Suprapubic skin (tissue), 4 donors: ENCODE measurements at regions not wholly inside any gene's neighbourhood (a gene's known extent, or its start where the extent isn't known, plus 50 kb on each side); places are given as distances from the start of the nearest gene placed in this dataset.

Experiments used
- DNase-seq, 2 donors: peaks; one replicate each; pipeline ENCODE4 v3.0.0-alpha.2; 2019; ENCODE audit warnings: low spot score in 2 of 2
- H3K27ac ChIP-seq: fragments of 200-600 bp; sonication (generic); one replicate; pipeline ENCODE4 v1.5.1; 2019
- H3K27me3 ChIP-seq: fragments of 200-600 bp; sonication (generic); one replicate; pipeline ENCODE4 v1.5.1; 2019
- H3K36me3 ChIP-seq: fragments of 200-600 bp; sonication (generic); one replicate; pipeline ENCODE4 v1.5.1; 2019
- H3K4me1 ChIP-seq: fragments of 200-600 bp; sonication (generic); one replicate; pipeline ENCODE4 v1.5.1; 2019
- H3K4me3 ChIP-seq: fragments of 200-600 bp; sonication (generic); one replicate; pipeline ENCODE4 v1.5.1; 2019; ENCODE audit warnings: mild to moderate bottlenecking
- H3K9me3 ChIP-seq: fragments of 200-600 bp; sonication (generic); one replicate; pipeline ENCODE4 v1.5.1; 2019
- CTCF ChIP-seq, 2 donors: fragments of 200-600 bp in 1 of 2; fragments of 450-650 bp in 1 of 2; sonication (generic) in 1 of 2; IDR thresholded peaks; one replicate each; pipeline ENCODE4 v1.5.1; 2016 to 2019; ENCODE audit warnings: antibody characterized with exemption in 2 of 2, mild to moderate bottlenecking in 1 of 2, moderate library complexity in 1 of 2
- EP300 ChIP-seq: sonication (generic); formaldehyde crosslinking; IDR thresholded peaks from one replicate; pipeline ENCODE4 v1.6.1; 2017; ENCODE audit warnings: antibody characterized with exemption
- POLR2A ChIP-seq, 2 donors: fragments of 450-650 bp; IDR thresholded peaks; one replicate each; pipeline ENCODE4 v1.6.1; 2017; ENCODE audit warnings: antibody characterized with exemption in 2 of 2, mild to moderate bottlenecking in 2 of 2, moderate library complexity in 2 of 2
- POLR2AphosphoS5 ChIP-seq, 3 donors: sonication (generic); formaldehyde crosslinking; IDR thresholded peaks; one replicate each; pipeline ENCODE4 v1.6.1; 2017; ENCODE audit warnings: antibody characterized with exemption in 3 of 3
- WGBS: methylation state at CpG from one replicate; pipeline ENCODE4 v1.1.5; 2018; 5-methylcytosine and 5-hydroxymethylcytosine counted together

- 79% methylated on average over 3 of the region's 3 CpGs for WGBS
- Histone ChIP-seq H3K36me3 (no peaks in the 10 kb centered on the region), H3K27me3 (no peaks in the 10 kb centered on the region), H3K27ac (no peak overlapping the region), H3K4me1 (no peaks in the 10 kb centered on the region), H3K4me3 (no peak overlapping the region), H3K9me3 (no peaks in the 10 kb centered on the region)
- DNase-seq, result no peak
- TF ChIP-seq CTCF (IDR thresholded peaks at IDR 0.05) (no peak), POLR2A (IDR thresholded peaks at IDR 0.05) (no peak), POLR2AphosphoS5 (IDR thresholded peaks at IDR 0.05) (no peak), EP300 (no peak)
Observed at GRCh38 chr9:17990602-17991001, 411.7 kb downstream of the SH3GL2 start.

DNA sequence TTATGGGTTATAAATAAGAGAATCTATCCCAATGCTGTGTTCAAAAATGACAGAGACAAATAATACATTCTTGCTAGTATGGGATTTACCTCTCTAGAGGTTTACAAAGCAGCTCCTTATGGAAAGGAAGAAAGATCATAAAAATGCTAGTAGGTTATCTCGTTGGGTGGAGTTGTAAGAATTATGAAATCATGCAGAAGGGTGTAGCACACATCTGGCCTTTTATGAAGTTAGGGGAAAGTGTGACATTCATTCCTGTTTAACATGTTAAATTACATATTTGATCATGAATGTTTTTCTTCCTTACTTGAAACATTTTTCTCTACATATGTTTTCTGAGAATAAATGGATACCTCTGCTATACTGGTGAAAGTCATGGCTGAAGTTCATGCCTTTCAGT is 414.2 kb downstream of the SH3GL2 start:
- H3K27me3 ChIP-seq, result no peaks in the 10 kb centered on the region
- TF ChIP-seq EP300 (no peak), CTCF (IDR thresholded peaks at IDR 0.05) (no peak), POLR2A (IDR thresholded peaks at IDR 0.05) (no peak), POLR2AphosphoS5 (IDR thresholded peaks at IDR 0.05) (no peak)
- H3K4me3 ChIP-seq, result no peak overlapping the region
- no peak overlapping the region for H3K27ac ChIP-seq
- no peak for DNase-seq
- no peaks in the 10 kb centered on the region for H3K4me1 ChIP-seq
- no peaks in the 10 kb centered on the region for H3K36me3 ChIP-seq
- H3K9me3 ChIP-seq, result no peaks in the 10 kb centered on the region
- 47% methylated on average over 1 of the region's 1 CpG for WGBS

DNA sequence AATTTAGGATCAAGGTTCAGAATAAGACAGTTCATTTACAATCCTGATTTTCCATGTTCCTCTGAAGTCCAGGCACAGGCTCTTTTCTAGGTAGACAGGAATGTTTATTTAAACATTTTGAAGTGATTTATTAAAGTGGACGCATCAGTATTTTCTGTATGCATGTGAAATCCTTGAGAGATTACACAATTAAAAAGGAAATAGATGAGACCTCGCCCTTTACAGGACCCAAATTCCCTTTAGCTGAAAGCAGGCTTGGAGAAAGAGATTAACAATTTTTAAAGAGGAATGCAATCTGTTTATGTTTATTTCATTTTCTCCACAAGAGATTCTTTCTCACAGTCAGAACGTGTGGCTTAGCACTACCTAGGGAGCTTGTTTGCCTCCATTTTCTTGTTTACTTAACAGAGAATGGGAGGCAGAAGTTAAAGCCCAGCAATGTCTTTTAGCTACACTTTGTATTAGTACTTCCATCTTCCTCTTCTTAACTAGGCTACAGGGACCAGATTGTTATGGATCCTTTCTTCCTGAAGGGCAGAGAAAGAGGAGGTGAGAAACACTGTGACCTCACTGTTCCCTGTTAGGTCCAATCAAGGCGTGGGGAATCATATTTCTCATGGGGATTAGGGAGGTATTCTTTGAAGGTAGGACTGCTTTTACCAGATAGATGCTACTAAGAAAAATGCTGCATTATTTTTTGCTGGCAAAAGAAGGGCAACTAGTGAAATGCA is 416.0 kb downstream of the SH3GL2 start:
- H3K27ac ChIP-seq, result no peak overlapping the region
- no peaks in the 10 kb centered on the region for H3K36me3 ChIP-seq
- no peak for DNase-seq

DNA sequence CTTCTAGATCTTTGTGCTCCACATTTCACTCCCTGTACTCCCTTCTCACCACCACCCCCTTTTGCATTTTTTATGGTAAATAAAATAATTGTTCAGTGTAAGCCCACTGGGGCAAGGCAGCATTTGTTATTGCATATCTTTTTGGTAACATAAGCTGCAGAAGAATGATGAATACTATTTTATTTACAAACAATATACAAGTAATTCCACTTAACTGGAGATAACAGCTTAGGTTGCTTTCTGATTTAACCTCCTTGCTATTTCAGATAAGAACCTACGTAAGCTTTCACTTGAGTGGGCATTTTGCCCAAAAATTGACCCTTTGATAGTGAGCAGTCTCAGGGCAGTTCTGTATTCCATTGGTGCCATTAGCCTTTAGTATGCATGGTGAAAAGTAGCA is 417.9 kb downstream of the SH3GL2 start:
- Histone ChIP-seq H3K9me3 (no peaks in the 10 kb centered on the region), H3K4me1 (no peaks in the 10 kb centered on the region), H3K36me3 (no peaks in the 10 kb centered on the region), H3K27ac (no peak overlapping the region), H3K4me3 (no peak overlapping the region), H3K27me3 (no peaks in the 10 kb centered on the region)
- TF ChIP-seq EP300 (no peak), POLR2A (IDR thresholded peaks at IDR 0.05) (no peak), CTCF (IDR thresholded peaks at IDR 0.05) (no peak), POLR2AphosphoS5 (IDR thresholded peaks at IDR 0.05) (no peak)
- DNase-seq, result no peak
- 67% methylated on average over 1 of the region's 1 CpG for WGBS

More for the DNA sequence above, 416.0 kb downstream of the SH3GL2 start:
- TF ChIP-seq EP300 (no peak), CTCF (IDR thresholded peaks at IDR 0.05) (no peak), POLR2A (IDR thresholded peaks at IDR 0.05) (no peak), POLR2AphosphoS5 (IDR thresholded peaks at IDR 0.05) (no peak)
- Histone ChIP-seq H3K27me3 (no peaks in the 10 kb centered on the region), H3K4me1 (no peaks in the 10 kb centered on the region), H3K4me3 (no peak overlapping the region), H3K9me3 (no peaks in the 10 kb centered on the region)
- WGBS, result 44% methylated on average over 4 of the region's 4 CpGs

DNA sequence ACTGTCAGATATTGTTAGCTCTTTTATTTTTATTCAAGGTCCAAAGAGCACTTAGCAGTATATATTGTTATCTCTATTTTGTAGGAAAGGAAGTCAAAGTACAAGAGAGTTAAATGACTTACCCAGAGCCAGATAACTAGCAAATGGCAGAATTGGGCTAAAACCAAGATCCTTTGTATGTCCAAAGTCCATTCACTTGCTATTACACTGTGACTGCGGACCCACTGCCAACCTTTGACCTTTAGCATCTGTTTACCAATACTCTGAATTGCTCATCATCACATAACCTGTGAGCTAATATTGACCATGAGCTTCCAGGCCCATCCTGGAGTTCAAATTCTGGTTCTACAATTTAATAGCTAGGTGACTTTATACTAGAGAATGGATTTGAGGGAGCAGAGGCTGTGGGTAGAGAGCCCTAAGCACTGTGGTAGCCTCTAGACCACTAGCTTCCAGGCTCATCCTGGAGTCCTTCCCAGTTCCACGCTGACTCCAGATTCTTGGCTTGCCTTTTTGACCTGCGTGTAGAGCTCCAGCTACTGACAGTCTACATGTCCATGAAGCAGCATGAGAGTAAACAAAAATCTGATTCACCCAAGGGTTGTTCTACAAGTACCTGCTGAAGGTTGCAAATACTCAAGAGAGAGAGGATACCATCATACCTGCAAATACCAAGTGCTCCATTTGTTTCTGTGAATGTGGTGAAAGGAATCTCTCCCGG is 424.0 kb downstream of the SH3GL2 start:
- no peak for TF ChIP-seq CTCF (IDR thresholded peaks at IDR 0.05)
- TF ChIP-seq POLR2A (IDR thresholded peaks at IDR 0.05), result no peak
- no peak for TF ChIP-seq POLR2AphosphoS5 (IDR thresholded peaks at IDR 0.05)
- TF ChIP-seq EP300, result no peak
- Histone ChIP-seq H3K4me1 (no peaks in the 10 kb centered on the region), H3K9me3 (no peaks in the 10 kb centered on the region), H3K36me3 (no peaks in the 10 kb centered on the region), H3K27me3 (no peaks in the 10 kb centered on the region), H3K4me3 (no peak overlapping the region), H3K27ac (no peak overlapping the region)
- DNase-seq, result no peak
- 86% methylated on average over 4 of the region's 4 CpGs for WGBS
